Erythroblast (primary cell): ENCODE measurements at regions not wholly inside any gene's neighbourhood (a gene's known extent, or its start where the extent isn't known, plus 50 kb on each side); places are given as distances from the start of the nearest gene placed in this dataset.

Source experiments
- GATA1 ChIP-seq: IDR thresholded peaks from 2 replicates; pipeline ENCODE4 v1.6.1; 2011; ENCODE audit warnings: low read depth, mild to moderate bottlenecking, control low read depth, low read length, moderate library complexity
- POLR2A ChIP-seq: IDR thresholded peaks from 2 replicates; pipeline ENCODE4 v1.6.1; 2011; ENCODE audit warnings: mild to moderate bottlenecking, low read length

DNA sequence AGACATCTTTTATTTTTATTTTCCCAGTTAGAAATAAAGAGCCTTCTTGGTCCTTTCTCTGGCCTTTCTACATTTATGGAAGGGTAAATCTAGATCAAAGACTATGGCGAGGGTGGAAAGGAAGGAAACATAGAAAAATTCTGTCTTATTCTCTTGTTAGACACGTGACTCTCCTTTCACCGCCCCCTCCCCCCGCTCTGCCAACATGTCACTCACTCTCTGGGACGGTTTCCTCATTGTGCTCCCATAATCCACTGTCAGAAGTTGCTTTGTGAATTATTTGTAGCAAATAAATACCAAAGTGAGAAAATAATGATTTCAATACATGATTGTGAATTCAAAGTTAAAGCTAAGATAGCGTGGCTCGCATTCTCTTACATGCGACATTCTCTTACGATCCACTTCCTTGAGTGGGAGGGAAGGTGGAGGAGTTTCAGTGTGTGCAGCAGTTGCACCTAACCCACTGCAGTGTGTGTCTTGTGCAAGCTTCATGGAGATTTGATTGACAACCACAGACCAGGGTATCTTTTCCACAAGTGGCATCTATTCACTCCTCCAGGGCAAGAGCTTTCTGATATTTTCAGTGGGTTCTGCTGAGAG is 423.0 kb upstream of the KIF2A start:
- TF ChIP-seq POLR2A (no peak), GATA1 (no peak)
